ENCODE measurements at regions not wholly inside any gene's neighbourhood (a gene's known extent, or its start where the extent isn't known, plus 50 kb on each side); places are given as distances from the start of the nearest gene placed in this dataset.
"Not testable (repeated sequence)": the region's sequence is repeated elsewhere in the genome, so short reads cannot be mapped to it uniquely, and the experiment has no call there.

- not testable (repeated sequence) for TF ChIP-seq POLR2A (IDR thresholded peaks at IDR 0.05)
- TF ChIP-seq, protein P1, sequence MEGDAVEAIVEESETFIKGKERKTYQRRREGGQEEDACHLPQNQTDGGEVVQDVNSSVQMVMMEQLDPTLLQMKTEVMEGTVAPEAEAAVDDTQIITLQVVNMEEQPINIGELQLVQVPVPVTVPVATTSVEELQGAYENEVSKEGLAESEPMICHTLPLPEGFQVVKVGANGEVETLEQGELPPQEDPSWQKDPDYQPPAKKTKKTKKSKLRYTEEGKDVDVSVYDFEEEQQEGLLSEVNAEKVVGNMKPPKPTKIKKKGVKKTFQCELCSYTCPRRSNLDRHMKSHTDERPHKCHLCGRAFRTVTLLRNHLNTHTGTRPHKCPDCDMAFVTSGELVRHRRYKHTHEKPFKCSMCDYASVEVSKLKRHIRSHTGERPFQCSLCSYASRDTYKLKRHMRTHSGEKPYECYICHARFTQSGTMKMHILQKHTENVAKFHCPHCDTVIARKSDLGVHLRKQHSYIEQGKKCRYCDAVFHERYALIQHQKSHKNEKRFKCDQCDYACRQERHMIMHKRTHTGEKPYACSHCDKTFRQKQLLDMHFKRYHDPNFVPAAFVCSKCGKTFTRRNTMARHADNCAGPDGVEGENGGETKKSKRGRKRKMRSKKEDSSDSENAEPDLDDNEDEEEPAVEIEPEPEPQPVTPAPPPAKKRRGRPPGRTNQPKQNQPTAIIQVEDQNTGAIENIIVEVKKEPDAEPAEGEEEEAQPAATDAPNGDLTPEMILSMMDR (IDR thresholded peaks at IDR 0.05 in 4 of 5, conservative IDR thresholded peaks at IDR 0.05 in 1 of 5) = not testable (repeated sequence)
Observed at GRCh38 chr1:219704331-219704730, 91.4 kb upstream of the ZC3H11B start.
